Stimulated activated CD4-positive, alpha-beta T cell treated with anti-CD3 and anti-CD28 coated beads, Interleukin-15, amount 100 ng/mL, for 1 hour (primary cell): ENCODE measurements at regions not wholly inside any gene's neighbourhood (a gene's known extent, or its start where the extent isn't known, plus 50 kb on each side); places are given as distances from the start of the nearest gene placed in this dataset.

Source experiments
- DNase-seq, 2 donors: peaks; one replicate each; pipeline ENCODE4 v3.0.0-alpha.2; 2020; ENCODE audit warnings: low read depth in 1 of 2, low spot score in 1 of 2

DNA sequence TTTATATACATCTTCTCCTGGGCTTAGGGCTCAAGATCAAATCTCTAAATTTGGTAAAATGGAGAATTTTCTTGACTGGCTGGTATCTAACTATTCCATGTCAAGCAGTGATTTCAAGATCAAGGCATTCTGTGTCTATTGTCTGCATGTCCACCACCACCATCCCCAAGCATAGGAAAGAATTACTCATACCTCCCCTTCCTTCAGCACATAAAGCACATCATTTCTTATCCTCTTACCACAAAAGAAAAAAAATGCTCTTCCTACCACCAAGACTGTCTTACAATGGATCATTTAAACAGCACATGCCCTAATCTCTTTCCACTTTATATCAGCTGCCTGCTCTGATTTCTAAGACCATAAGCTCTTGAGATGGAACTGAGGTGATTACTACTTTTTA lies 470.5 kb upstream of the THBS1 start:
- DNase-seq, result no peak

GRCh38 chr15:39110746-39111145 lies 470.1 kb upstream of the THBS1 start:
- DNase-seq, result no peak

- DNase-seq, result no peak
Measured at GRCh38 chr15:39113741-39114140, 467.1 kb upstream of the THBS1 start.

- DNase-seq, result no peak
Measured at GRCh38 chr15:39114690-39115378, 466.0 kb upstream of the THBS1 start.

- no peak for DNase-seq
Measured at GRCh38 chr15:39115379-39116057, 465.4 kb upstream of the THBS1 start.

DNA sequence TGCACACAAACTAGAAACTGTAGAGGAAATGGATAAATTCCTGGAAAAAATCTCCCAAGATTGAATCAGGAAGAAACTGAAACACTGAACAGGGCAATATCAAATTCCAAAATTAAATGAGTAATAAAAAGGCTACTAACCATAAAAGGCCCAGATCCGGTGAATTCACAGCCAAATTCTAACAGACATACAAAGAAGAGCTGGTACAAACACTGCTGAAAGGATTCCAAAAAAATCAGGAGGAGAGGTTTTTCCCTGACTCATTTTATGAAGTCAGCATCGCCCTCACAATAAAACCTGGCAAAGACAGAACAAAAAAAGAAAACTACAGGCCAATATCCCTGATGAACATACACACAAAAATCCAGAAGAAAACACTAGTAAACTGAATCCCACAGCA lies 462.4 kb upstream of the THBS1 start:
- no peak for DNase-seq

- no peak for DNase-seq
Measured at GRCh38 chr15:39124155-39124552, 456.7 kb upstream of the THBS1 start.

- no peak for DNase-seq
Measured at GRCh38 chr15:39124553-39125171, 456.2 kb upstream of the THBS1 start.

GRCh38 chr15:39125226-39125625 lies 455.7 kb upstream of the THBS1 start:
- no peak for DNase-seq

GRCh38 chr15:39125904-39126303 lies 455.0 kb upstream of the THBS1 start:
- DNase-seq, result peak in 1 of 2 donors; percentile 3

DNA sequence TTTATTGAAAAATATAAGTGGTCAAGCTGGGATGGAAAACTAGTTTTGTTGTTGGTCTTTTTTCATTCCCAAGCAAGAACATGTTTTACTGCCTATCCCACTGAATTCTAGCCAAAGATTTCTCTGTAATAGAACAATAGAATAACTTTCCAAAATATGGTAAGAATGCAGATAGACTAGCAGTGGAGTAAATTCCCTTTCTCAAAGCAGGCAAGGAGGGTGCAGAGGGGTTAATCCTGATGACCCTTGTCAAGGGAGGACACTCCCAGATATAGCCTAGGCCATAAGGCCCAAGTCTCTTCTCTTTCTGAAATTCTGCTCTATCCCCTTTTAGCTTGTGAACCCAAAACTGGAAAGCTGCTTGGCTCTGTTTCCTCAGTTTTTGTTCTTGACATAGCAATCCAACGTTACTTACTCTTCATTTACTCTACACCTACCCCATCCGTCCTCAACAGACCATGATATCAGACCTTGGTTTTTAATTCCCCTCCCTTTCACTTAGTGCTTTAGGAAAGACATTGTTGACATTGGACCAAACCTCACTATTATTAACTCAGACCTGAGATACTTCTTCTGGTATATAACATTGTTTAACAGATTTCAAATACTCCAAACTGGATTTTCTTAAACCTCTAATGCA lies 453.6 kb upstream of the THBS1 start:
- DNase-seq, result no peak

DNA sequence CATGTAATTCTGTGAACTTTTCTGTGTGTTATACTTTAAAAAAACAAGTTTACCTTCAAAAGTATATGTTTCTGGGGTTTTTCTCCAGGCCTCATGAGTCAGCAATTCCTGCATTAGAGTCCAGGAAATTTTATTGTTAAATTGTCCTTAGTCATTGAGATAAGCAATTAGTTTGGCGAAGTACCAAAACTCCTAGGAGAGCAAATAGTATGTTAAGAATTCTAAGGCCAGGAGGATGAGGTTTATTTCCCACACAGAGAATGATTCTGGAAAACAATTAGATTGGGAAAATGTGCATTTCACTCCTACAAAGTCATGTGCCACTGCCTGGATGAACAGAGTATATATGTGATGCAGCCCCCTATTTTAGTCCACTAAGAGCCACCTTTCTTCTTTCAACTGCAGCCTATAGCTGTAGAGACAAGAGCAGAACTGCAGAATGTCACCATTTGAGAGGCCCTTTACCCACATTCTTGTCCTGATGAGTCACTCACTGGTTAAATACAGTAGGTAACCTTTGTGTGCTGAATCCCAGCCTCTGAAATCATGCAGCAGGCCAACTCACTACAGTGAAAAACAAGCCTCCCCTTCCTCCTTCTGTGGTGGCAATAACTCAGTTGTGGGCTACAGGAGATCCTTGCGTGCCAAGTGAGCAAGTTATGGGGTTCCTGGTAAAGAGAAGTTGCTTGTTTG lies 452.8 kb upstream of the THBS1 start:
- no peak for DNase-seq

GRCh38 chr15:39128746-39129145 lies 452.1 kb upstream of the THBS1 start:
- no peak for DNase-seq

DNA sequence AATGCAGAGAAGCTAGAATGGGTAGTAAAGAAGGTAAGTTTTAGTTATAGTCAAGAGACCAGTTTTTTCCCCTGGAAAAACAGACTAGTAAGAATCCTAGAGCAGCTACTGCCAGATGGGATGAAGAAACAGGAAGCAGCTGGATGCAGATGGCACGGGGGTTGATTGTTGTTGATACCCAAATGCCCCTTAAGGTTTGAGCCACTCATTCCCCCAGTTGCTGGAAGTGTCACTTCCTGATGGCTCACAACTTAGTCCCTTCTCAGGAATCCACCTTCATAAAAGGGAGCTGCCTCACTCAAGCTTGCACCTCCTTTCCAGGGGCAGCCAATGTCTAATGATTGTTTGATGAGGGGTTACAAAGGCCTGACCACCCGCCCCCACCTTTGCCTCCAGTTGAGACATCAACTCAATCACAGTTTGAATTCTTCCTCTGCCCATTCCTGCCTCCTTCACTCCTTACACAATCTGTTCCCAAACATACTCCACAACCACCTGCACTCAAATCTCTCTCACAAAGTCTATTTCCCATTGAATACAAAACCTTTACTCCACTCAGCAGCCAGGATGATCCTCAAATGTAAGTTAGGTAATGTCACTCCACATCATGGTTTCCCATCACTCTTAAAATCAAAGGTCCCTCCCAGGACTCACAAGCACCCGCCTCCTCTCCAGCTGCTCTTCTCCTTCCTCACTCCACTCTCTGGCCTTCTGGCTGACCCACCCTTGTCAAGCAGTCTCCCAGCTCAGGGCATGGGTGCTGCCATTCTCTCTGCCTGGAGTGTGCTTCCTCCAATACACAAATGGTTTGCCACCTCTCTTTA lies 450.1 kb upstream of the THBS1 start:
- DNase-seq, result no peak

DNA sequence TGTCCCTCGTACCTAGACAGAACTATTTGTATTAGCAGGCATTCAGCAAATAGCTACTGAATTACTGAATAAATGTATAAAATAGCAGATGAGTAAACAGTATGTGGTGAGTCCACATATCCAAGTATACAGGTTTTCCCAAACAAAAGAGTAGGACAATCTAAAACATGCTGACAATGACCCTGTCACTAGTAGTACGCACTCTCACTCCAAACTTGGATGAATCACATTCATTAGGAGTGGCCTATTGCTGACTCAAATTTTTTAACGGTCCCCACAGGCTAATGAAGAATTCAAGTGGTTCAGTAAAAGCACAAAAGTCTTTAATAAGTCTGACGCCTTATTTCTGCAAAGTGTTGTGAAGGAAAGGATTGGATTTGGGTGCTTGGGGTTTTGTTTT lies 449.3 kb upstream of the THBS1 start:
- no peak for DNase-seq

GRCh38 chr15:39132070-39132469 lies 448.8 kb upstream of the THBS1 start:
- no peak for DNase-seq

- no peak for DNase-seq
Measured at GRCh38 chr15:39132954-39133600, 447.8 kb upstream of the THBS1 start.

DNA sequence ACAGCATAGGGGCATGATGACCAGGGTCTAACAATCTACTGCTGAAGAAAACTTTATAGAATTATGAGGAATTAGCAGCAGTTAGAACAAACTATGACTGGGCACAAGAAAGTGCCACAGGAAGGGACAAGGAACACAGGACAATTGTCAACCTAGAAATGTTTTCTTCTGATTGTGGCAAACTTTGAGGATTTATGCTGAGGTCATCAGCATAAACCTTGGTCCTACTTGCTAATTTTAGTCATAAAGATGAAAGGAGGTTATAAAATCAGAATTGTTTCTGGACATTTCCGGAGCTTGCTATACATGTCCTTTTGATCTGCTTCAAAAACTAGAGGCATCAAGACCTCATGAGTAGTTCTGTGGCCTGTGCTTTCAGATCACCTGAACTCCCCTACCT lies 446.6 kb upstream of the THBS1 start:
- no peak for DNase-seq

DNA sequence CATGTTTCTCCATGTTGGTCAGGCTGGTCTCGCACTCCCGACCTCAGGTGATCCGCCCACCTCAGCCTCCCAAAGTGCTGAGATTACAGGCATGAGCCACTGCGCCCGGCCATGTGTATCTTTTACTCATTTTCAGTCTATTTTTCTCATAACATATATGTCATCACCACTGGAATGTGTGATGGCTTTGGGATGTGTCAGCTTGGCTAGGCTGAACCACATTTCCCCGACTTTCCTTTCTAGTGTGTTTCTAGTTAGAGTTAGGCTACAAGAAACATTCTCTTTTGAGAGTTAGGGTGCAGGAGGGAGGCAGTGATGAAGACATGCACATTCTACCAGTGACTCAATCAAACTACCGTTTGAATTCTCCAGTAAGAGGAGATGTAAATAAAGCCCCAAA lies 444.9 kb upstream of the THBS1 start:
- no peak for DNase-seq

GRCh38 chr15:39139431-39140059 lies 441.3 kb upstream of the THBS1 start:
- DNase-seq, result no peak
